Neural cell (in vitro differentiated cells): ENCODE measurements at regions not wholly inside any gene's neighbourhood (a gene's known extent, or its start where the extent isn't known, plus 50 kb on each side); places are given as distances from the start of the nearest gene placed in this dataset.

Source experiments
- H2AFZ ChIP-seq: fragments of 200-600, 300-800 bp; sonication (generic), shearing (Covaris generic); 2 replicates; pipeline ENCODE4 v1.6.0; 2014; ENCODE audit warnings: low read depth, mild to moderate bottlenecking, antibody characterized with exemption, low read length, moderate library complexity
- H3F3A ChIP-seq: fragments of 200-600 bp; shearing (Covaris generic); 2 replicates; pipeline ENCODE4 v1.6.1; 2016; ENCODE audit warnings: mild to moderate bottlenecking, moderate library complexity, mixed read lengths, antibody characterized with exemption, low read length; ENCODE audit not compliant: insufficient read depth, poor library complexity, severe bottlenecking
- H3K27ac ChIP-seq: fragments of 200-600, 300-800 bp; sonication (generic), shearing (Covaris generic); 2 replicates; pipeline ENCODE4 v1.5.1; 2014; ENCODE audit warnings: mild to moderate bottlenecking, low read length, moderate library complexity
- H3K27me3 ChIP-seq: fragments of 300-800, 200-600 bp; sonication (generic), shearing (Covaris generic); 2 replicates; pipeline ENCODE4 v1.6.0; 2014; ENCODE audit warnings: mild to moderate bottlenecking, low read depth, low read length, moderate library complexity; ENCODE audit not compliant: insufficient read depth
- H3K36me3 ChIP-seq: fragments of 300-800, 200-600 bp; sonication (generic), shearing (Covaris generic); 2 replicates; pipeline ENCODE4 v1.5.1; 2014; ENCODE audit warnings: mild to moderate bottlenecking, antibody characterized with exemption, low read length, moderate library complexity; ENCODE audit not compliant: insufficient read depth
- H3K4me2 ChIP-seq: fragments of 300-800, 200-600 bp; sonication (generic), shearing (Covaris generic); 2 replicates; pipeline ENCODE4 v1.6.0; 2014; ENCODE audit warnings: mild to moderate bottlenecking, low read length
- H3K4me3 ChIP-seq: fragments of 300-800, 200-600 bp; sonication (generic), shearing (Covaris generic); 2 replicates; pipeline ENCODE4 v1.5.1; 2014; ENCODE audit warnings: mild to moderate bottlenecking, low read length, moderate library complexity
- H3K79me2 ChIP-seq: fragments of 200-600 bp; shearing (Covaris generic); replicated peaks from 2 replicates; pipeline ENCODE4 v1.6.0; 2014; ENCODE audit warnings: mild to moderate bottlenecking, low read length, moderate library complexity; ENCODE audit not compliant: insufficient read depth
- H3K9ac ChIP-seq: fragments of 300-800, 200-600 bp; sonication (generic), shearing (Covaris generic); 2 replicates; pipeline ENCODE4 v1.6.1; 2016; ENCODE audit warnings: mild to moderate bottlenecking, low read length, mixed read lengths
- H3K9me2 ChIP-seq: fragments of 200-600 bp; shearing (Covaris generic); 2 replicates; pipeline ENCODE4 v1.6.1; 2016; ENCODE audit warnings: mild to moderate bottlenecking, low read length, mixed read lengths; ENCODE audit not compliant: insufficient read depth
- H3K9me3 ChIP-seq: fragments of 200-600, 300-800 bp; sonication (generic), shearing (Covaris generic); 2 replicates; pipeline ENCODE4 v1.6.1; 2016; ENCODE audit warnings: mild to moderate bottlenecking, mixed run types, low read length, moderate library complexity, mixed read lengths
- H4K20me1 ChIP-seq: fragments of 200-600 bp; shearing (Covaris generic); 2 replicates; pipeline ENCODE4 v1.6.1; 2016; ENCODE audit warnings: mild to moderate bottlenecking, mixed run types; ENCODE audit not compliant: insufficient read depth
- EP300 ChIP-seq: fragments of 450-650 bp; conservative IDR thresholded peaks from 2 replicates; pipeline ENCODE4 v1.6.1; 2014; ENCODE audit warnings: antibody characterized with exemption, mild to moderate bottlenecking, moderate library complexity; ENCODE audit not compliant: poor library complexity, severe bottlenecking
- EZH2 ChIP-seq: fragments of 200-600, 300-800 bp; shearing (Covaris generic), sonication (generic); IDR thresholded peaks from 2 replicates; pipeline ENCODE4 v1.6.1; 2014; ENCODE audit warnings: antibody characterized with exemption, low read length, borderline replicate concordance, mild to moderate bottlenecking; ENCODE audit not compliant: insufficient read depth, poor library complexity, severe bottlenecking
- MXI1 ChIP-seq: fragments of 450-650 bp; conservative IDR thresholded peaks from 2 replicates; pipeline ENCODE4 v1.6.1; 2014; ENCODE audit warnings: antibody characterized with exemption, mild to moderate bottlenecking; ENCODE audit not compliant: poor library complexity, severe bottlenecking
- POLR2AphosphoS5 ChIP-seq: IDR thresholded peaks from 2 replicates; pipeline ENCODE4 v1.6.1; 2012
- RAD21 ChIP-seq: fragments of 450-650 bp; conservative IDR thresholded peaks from 2 replicates; pipeline ENCODE4 v1.6.1; 2014; ENCODE audit warnings: antibody characterized with exemption, mild to moderate bottlenecking, moderate library complexity
- SMC3 ChIP-seq: fragments of 450-650 bp; conservative IDR thresholded peaks from 2 replicates; pipeline ENCODE4 v1.6.1; 2014; ENCODE audit warnings: antibody characterized with exemption, mild to moderate bottlenecking, moderate library complexity; ENCODE audit not compliant: poor library complexity
- TAF1 ChIP-seq: IDR thresholded peaks from 2 replicates; pipeline ENCODE4 v1.6.1; 2012; ENCODE audit warnings: low read depth
- TF ChIP-seq, protein P1 (sequence below): IDR thresholded peaks from 2 replicates; pipeline ENCODE4 v1.6.1; 2012; ENCODE audit warnings: borderline replicate concordance
- TF ChIP-seq, protein P2 (sequence below): fragments of 450-650 bp; IDR thresholded peaks from 2 replicates; pipeline ENCODE4 v1.5.1; 2014; ENCODE audit warnings: antibody characterized with exemption, mild to moderate bottlenecking, moderate library complexity; ENCODE audit not compliant: poor library complexity, severe bottlenecking

DNA sequence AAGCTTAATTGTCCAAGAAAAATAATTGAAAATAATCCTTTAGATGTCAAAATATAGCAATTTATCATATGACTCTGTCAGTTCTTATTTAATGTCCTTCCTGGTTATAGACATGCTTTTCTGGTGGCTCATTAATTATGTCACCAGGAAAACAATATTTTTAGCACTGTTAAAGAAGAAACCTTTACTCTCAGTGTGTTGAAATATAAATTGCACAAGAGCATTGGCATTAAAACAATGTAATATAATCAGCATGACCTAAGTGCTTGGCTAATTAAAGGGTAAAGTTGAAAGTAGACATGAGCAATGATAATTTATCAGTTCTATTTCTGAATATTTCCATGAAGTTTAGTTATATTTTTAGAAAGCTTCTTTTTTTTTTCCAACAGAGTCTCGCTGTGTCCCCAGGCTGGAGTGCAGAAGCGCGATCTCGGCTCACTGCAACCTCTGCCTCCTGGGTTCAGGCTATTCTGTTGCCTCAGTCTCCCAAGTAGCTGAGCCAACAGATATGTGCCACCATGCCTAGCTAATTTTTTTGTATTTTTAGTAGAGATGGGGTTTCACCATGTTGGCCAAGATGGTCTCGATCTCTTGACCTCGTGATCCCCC, 232.3 kb downstream of the JRKL start:
- no peak overlapping the region for H3K4me2 ChIP-seq
- H3K27ac ChIP-seq = no peak overlapping the region
- H3K27me3 ChIP-seq = no peaks in the 10 kb centered on the region
- no peaks in the 10 kb centered on the region for H3K79me2 ChIP-seq
- H3K36me3 ChIP-seq = no peaks in the 10 kb centered on the region
- no peaks in the 10 kb centered on the region for H3F3A ChIP-seq
- no peaks in the 10 kb centered on the region for H3K9me3 ChIP-seq
- no peaks in the 10 kb centered on the region for H4K20me1 ChIP-seq
- no peak overlapping the region for H2AFZ ChIP-seq
- no peaks in the 10 kb centered on the region for H3K9me2 ChIP-seq
- TF ChIP-seq, protein P1, sequence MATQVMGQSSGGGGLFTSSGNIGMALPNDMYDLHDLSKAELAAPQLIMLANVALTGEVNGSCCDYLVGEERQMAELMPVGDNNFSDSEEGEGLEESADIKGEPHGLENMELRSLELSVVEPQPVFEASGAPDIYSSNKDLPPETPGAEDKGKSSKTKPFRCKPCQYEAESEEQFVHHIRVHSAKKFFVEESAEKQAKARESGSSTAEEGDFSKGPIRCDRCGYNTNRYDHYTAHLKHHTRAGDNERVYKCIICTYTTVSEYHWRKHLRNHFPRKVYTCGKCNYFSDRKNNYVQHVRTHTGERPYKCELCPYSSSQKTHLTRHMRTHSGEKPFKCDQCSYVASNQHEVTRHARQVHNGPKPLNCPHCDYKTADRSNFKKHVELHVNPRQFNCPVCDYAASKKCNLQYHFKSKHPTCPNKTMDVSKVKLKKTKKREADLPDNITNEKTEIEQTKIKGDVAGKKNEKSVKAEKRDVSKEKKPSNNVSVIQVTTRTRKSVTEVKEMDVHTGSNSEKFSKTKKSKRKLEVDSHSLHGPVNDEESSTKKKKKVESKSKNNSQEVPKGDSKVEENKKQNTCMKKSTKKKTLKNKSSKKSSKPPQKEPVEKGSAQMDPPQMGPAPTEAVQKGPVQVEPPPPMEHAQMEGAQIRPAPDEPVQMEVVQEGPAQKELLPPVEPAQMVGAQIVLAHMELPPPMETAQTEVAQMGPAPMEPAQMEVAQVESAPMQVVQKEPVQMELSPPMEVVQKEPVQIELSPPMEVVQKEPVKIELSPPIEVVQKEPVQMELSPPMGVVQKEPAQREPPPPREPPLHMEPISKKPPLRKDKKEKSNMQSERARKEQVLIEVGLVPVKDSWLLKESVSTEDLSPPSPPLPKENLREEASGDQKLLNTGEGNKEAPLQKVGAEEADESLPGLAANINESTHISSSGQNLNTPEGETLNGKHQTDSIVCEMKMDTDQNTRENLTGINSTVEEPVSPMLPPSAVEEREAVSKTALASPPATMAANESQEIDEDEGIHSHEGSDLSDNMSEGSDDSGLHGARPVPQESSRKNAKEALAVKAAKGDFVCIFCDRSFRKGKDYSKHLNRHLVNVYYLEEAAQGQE = no peak
- no peak for TF ChIP-seq RAD21
- TF ChIP-seq EP300 = no peak
- TF ChIP-seq, protein P2, sequence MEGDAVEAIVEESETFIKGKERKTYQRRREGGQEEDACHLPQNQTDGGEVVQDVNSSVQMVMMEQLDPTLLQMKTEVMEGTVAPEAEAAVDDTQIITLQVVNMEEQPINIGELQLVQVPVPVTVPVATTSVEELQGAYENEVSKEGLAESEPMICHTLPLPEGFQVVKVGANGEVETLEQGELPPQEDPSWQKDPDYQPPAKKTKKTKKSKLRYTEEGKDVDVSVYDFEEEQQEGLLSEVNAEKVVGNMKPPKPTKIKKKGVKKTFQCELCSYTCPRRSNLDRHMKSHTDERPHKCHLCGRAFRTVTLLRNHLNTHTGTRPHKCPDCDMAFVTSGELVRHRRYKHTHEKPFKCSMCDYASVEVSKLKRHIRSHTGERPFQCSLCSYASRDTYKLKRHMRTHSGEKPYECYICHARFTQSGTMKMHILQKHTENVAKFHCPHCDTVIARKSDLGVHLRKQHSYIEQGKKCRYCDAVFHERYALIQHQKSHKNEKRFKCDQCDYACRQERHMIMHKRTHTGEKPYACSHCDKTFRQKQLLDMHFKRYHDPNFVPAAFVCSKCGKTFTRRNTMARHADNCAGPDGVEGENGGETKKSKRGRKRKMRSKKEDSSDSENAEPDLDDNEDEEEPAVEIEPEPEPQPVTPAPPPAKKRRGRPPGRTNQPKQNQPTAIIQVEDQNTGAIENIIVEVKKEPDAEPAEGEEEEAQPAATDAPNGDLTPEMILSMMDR = no peak
- no peak for TF ChIP-seq MXI1
- TF ChIP-seq EZH2 = no peak
- no peak for TF ChIP-seq TAF1
- TF ChIP-seq POLR2AphosphoS5 = no peak
- TF ChIP-seq SMC3 = no peak
- H3K4me3 ChIP-seq = no peak overlapping the region
- no peak overlapping the region for H3K9ac ChIP-seq

DNA sequence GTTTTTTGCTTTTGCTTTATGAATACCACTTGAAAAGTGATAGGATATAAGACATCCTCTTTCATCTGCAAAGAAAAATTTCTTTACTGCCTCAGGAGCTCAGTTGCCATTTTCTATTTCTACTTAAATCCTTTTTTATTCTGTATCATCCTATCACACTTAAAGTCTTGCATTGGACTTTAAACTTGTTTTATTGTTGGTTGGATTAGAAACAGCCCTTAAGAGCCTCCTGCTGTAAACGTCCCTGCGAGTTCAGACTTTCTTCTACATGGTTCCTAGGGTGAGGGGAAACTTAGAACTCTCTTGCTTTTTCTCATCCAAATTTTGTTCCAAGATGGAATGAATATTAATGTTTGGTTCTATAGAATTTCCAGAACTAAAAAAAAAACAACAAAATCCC, 234.3 kb downstream of the JRKL start:
- no peak overlapping the region for H3K4me3 ChIP-seq
- no peak overlapping the region for H3K27ac ChIP-seq
- H3K27me3 ChIP-seq = no peaks in the 10 kb centered on the region
- H3K36me3 ChIP-seq = no peaks in the 10 kb centered on the region
- no peak overlapping the region for H2AFZ ChIP-seq
- no peak overlapping the region for H3K4me2 ChIP-seq
- H3K9me2 ChIP-seq = no peaks in the 10 kb centered on the region
- no peak for TF ChIP-seq TAF1
- no peak for TF ChIP-seq SMC3
- TF ChIP-seq EZH2 = no peak
- TF ChIP-seq MXI1 = no peak
- no peak for TF ChIP-seq EP300
- no peak for TF ChIP-seq RAD21
- TF ChIP-seq, protein P2 = no peak
- TF ChIP-seq, protein P1 = no peak
- TF ChIP-seq POLR2AphosphoS5 = no peak
- H3K79me2 ChIP-seq = no peaks in the 10 kb centered on the region
- no peaks in the 10 kb centered on the region for H4K20me1 ChIP-seq
- no peak overlapping the region for H3K9ac ChIP-seq
- H3F3A ChIP-seq = no peaks in the 10 kb centered on the region
- H3K9me3 ChIP-seq = no peaks in the 10 kb centered on the region
